Activated CD4-positive, alpha-beta T cell treated with anti-CD3 and anti-CD28 coated beads for 4 hours (primary cell): ENCODE measurements at regions not wholly inside any gene's neighbourhood (a gene's known extent, or its start where the extent isn't known, plus 50 kb on each side); places are given as distances from the start of the nearest gene placed in this dataset.
A peak's percentile ranks its signal among the peaks of the same experiment; 100 is the strongest.
"Not testable (repeated sequence)": the region's sequence is repeated elsewhere in the genome, so short reads cannot be mapped to it uniquely, and the experiment has no call there.

ENCODE experiments used
- DNase-seq, 2 donors: peaks; one replicate each; pipeline ENCODE4 v3.0.0-alpha.2; 2020

DNA sequence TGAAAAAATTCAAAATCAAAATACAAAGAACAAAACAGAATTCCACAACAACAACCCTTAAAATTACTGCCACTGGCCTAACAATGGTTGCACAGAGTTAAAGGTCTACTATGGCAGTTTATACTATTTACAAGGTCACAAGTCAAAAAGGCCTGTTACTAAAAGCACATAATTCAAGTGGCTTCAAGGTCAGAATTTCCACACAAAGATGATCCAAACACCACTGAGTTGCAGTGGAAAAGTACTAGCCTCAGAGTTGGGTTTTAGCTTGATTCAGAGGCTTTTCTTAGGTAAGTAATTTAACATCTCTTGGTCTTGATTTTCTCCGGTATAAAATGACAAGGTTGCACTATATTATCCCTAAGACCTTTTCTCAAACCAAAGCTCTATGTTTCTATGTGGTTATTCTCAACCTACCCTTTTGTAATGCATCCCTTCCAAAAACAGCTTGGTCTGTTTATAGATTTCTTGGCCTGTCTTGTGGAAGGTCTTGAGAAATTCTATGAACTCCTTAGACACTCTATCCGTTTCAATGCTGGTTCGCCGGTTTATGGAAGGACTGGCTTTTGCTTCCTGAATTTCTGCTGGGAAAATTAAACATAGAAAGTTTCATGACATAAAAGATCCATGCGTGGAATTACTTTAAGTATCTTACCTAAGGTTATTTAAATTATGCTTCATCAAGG, 69.5 kb downstream of the MDH2 start:
- DNase-seq, result not testable (repeated sequence)

GRCh38 chr7:76118253-76119036, 70.5 kb downstream of the MDH2 start:
- DNase-seq, result not testable (repeated sequence)

DNA sequence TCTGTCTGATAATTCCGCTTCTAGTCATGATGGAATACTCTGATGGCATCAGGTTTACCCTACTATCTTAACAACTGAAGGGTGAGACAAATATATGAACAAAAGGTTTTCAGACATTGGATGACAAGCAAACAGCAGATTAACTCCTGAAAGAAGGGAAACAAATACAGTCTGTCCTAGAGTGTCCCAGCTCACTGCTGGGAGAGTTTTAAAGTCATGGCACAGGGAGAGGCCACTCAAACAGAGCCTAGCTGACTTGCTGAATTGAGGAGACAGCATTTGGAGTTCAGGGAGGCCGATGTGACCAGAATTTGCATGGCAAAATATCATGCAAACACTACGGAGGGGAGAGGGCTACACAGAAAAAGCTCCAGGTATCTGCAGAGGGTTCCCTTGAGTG, 73.1 kb downstream of the MDH2 start:
- DNase-seq, result no peak

GRCh38 chr7:76122516-76123239, 74.8 kb downstream of the MDH2 start:
- no peak for DNase-seq

DNA sequence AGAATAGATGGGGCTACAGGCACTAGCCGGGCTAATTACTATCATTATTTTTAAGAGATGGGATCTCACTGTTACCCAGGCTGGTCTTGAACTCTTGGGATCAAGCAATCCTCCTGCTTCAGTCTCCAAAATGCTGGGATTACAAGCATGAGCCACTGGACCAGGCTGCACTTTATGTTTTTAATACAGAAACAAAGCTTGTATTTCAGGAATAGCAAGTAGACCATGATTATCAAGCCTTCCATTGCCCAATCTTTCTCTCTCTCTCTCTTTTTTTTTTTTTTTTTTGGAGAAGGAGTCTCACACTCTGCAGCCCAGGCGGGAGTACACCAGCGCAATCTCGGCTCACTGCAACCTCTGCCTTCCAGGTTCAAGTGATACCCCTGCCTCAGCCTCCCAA, 75.4 kb downstream of the MDH2 start:
- DNase-seq, result no peak

DNA sequence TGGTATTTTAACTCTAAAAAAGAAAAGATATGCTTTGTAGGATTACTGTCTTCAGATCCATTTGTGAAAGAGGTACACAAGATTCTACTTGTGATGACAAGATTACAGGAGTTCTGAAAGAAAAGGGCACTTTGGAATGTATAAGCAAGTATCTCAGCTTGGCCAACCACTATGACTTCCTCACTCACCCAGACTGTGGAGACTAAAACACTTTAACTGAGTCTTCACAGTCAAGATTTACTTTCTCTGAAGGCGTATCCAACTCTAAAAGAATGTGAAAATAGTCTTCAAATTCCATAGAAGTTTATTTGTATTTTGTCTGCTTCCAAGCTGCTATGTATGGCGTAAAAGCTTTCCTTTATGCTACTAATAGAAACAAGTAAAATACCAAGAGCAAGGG, 76.1 kb upstream of the SRRM3 start:
- no peak for DNase-seq

DNA sequence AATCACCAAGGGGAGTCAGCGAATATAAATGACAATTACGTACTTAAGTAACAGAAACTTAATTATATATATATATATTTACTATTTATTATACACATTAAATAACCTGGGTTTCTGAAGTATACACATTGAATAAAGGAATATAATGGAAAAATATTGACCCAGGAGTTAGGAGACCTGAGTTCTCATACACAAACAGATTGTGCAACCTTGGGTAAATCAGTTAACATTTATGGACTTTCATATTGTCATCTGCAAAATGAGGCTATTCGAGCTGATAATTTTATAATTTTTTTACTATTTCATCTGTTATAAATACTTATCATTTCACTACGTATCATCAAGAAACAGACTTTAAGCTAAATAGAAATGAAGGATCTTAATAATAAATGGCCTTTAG, 75.1 kb upstream of the SRRM3 start:
- no peak for DNase-seq

DNA sequence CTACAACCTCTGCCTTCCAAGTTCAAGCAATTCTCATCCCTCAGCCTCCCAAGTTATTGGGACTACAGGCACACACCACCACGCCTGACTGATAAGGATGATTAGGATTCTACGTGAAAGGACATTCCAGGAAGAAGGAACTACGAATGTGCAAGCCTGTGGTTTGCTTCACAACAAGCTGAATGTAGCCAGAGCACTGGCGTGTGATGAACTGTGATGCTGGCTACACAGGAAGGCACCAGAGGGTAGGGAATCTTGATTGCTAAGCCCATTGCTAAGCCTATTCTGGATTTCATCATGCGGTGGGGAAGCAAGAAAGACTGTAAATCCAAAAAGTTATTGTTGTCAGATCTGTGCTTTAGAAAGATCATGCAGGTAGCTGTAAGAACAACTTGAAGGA, 72.3 kb upstream of the SRRM3 start:
- no peak for DNase-seq

GRCh38 chr7:76129836-76130235, 71.9 kb upstream of the SRRM3 start:
- no peak for DNase-seq

DNA sequence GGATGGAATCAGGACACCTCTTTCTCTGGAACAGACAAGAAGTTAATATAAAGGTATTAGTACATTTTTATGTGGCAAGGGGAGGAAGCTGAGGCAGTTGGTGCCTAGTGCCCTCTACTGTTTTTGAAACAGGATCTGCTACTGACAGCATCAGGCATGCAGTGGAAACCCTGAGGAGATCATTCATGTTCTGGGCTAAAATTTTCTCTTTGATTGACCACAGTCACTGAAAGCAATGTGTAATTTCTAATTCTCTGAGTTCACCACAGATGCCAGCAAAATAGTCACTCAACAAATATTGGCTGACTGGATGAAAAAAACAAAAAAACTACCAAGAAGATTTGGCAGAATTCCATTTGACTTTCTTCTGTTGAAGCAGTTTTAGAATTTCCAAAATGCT, 71.0 kb upstream of the SRRM3 start:
- not testable (repeated sequence) for DNase-seq

DNA sequence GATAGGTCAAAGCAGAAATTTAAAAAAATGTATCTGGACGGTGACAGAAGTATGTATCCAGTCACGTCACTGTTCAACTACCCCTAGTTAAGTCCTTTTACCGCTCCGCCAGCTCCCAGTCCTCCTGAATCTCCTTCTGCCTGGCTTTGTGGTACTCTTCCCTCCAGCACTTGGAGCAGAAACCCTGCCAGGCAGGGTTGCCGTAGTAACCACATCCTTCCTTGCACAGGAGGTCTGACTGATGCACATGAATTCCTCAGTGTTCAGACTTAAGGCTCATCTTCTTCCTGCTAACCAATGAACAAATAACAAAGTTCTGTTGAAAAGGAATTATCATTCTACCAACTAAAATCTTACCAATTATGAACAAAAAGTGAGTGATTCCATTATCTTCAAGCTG, 69.8 kb upstream of the SRRM3 start:
- DNase-seq, result not testable (repeated sequence)

GRCh38 chr7:76133164-76133775, 68.4 kb upstream of the SRRM3 start:
- no peak for DNase-seq

GRCh38 chr7:76133839-76134238, 67.9 kb upstream of the SRRM3 start:
- no peak for DNase-seq

DNA sequence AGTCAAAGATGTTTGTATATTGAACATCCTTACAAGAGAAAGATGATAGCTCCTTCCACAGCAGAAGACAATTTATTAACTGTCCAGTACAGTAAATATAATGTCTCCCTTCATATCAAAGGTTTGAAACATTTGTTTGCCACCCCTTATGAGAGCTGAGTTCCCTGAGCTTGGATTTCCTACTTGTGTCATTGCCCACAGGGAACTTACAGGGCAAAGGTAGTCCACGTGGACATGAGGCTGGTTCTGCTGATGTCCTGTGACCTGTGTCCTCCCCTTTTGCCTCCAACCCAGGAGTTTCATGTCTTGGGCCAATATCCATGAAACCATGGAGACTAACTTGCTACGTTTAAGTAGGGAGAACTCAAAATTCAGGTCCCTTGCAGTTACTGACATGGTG, 66.4 kb upstream of the SRRM3 start:
- not testable (repeated sequence) for DNase-seq

DNA sequence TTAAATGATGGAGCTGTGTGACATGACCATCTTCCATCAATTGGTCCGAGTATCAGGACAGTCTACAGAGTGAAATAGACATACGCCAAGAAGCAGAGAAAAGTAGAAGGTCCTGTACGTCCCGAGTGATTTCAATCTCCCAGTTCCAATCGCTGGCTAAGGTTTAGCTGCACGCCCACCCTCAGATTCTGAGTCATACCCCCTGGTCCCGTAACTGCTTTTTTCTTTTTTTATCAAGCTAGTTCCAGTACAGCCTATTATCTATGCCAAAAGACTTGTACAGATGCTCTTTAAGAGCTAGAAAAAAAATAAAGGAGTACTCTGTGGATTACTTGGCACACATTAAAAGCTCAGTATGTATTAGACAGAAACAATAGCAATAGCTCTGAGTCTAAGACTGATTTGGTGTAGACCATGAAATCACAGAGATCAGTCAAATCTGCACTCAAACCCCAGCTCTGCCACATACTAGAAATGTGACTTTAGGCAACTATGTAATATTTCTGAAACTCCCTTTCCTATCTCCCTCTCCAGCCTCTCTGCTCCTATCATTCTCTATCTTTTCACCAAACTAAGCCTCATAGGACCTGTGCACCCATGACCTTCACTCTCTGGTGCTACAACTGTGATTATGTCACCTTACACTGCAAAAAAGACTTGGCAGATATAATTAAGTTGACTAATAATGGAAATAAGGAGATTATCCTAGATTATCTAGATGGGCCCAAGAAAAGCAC, 63.0 kb upstream of the SRRM3 start:
- DNase-seq, result not testable (repeated sequence)

GRCh38 chr7:76139670-76140069, 62.0 kb upstream of the SRRM3 start:
- no peak for DNase-seq

- DNase-seq, result not testable (repeated sequence)
Observed at GRCh38 chr7:76140259-76140658, 61.4 kb upstream of the SRRM3 start.

DNA sequence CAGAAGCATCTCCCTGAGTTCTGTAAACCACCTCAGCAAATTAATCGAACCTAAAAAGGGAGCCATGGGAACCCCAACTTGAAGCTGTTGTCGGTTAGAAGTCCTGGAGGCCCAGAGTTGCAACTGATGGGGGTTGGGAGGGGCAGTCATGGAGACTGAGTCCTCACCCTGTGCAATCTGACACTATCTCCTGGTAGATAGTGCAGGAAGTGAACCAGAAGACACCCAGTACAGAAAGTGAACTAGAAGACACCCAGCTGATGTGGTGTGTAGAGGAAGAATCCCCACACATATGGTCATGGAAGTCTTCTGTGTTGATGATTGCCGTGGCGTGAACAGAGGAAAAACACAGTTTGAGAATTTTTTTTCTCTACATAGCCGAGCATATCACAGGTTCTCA, 58.8 kb upstream of the SRRM3 start:
- peak in 1 of 2 donors; percentile 14 for DNase-seq

DNA sequence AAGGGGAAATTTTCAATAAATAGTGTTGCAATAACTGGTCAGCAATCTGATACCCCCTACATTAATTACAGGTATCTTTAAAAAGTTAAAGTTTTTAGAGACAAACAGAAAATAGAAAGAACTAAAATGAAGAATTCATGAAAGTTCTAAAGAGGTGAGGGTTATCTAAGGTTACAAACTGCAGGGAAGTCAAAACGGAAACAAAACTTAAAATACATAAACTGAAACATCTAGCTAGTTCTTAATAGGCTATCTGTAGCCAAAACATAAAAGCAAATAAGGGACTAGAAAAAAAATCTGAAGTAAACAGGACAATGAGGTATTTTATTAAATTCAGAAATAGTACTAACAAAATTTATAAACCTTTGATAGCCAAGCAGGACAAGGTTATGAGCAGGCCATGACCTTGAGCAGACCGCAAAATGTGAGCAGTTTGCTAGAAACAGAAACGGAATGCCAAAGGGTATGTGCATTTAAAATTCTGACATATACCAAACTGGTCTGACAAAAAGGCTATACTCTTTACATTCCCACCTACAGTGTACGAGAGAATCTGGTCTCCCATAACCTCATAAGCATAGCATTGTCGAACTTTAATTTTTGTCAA, 56.9 kb upstream of the SRRM3 start:
- DNase-seq, result not testable (repeated sequence)

GRCh38 chr7:76146374-76146773, 55.3 kb upstream of the SRRM3 start:
- no peak for DNase-seq

DNA sequence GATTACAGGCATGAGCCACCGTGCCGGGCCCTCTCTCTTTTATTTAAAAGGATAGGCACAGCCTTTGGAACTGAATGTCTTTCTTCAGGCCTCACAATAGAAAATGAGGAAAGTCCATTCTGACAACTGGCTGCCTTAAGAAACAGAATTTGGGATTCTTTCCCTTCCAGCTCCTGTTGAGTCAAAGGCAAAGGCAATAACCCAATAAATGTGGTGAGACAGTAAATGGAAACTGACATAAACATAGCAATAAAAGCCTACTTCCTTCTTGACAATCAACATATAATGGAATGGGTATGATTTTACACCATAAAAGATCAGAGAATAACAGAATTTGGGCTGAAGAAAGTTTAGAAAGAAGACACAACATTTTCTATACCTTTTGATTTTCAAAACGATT, 52.7 kb upstream of the SRRM3 start:
- DNase-seq, result not testable (repeated sequence)
